Lung microvascular endothelial cell (primary cell): ENCODE measurements at regions not wholly inside any gene's neighbourhood (a gene's known extent, or its start where the extent isn't known, plus 50 kb on each side); places are given as distances from the start of the nearest gene placed in this dataset.
A peak's percentile ranks its signal among the peaks of the same experiment; 100 is the strongest.

Source experiments
- DNase-seq, 2 donors: peaks; one replicate each; pipeline versions ENCODE4 v3.0.0 to v3.0.0-alpha.2; 2010; ENCODE audit warnings: low read depth in 2 of 2

GRCh38 chr17:21517538-21518293, 141.6 kb downstream of the KCNJ12 start:
- no peak for DNase-seq

- no peak for DNase-seq
Measured at GRCh38 chr17:21522755-21523336, 146.7 kb downstream of the KCNJ12 start.

- DNase-seq: no peak
Measured at GRCh38 chr17:21523497-21524210, 147.5 kb downstream of the KCNJ12 start.

GRCh38 chr17:21524211-21524591, 148.0 kb downstream of the KCNJ12 start:
- peak in 1 of 2 donors; percentile 24 for DNase-seq

- no peak for DNase-seq
Measured at GRCh38 chr17:21525464-21526130, 149.4 kb downstream of the KCNJ12 start.

- DNase-seq: no peak
Measured at GRCh38 chr17:21528031-21528695, 152.0 kb downstream of the KCNJ12 start.

GRCh38 chr17:21530311-21530710, 154.2 kb downstream of the KCNJ12 start:
- no peak for DNase-seq

GRCh38 chr17:21530841-21531240, 154.7 kb downstream of the KCNJ12 start:
- DNase-seq: no peak

GRCh38 chr17:21532763-21533385, 156.7 kb downstream of the KCNJ12 start:
- no peak for DNase-seq

GRCh38 chr17:21535686-21536375, 156.5 kb upstream of the KCNJ18 start:
- no peak for DNase-seq

GRCh38 chr17:21537302-21537701, 155.0 kb upstream of the KCNJ18 start:
- DNase-seq: no peak

- no peak for DNase-seq
Measured at GRCh38 chr17:21538615-21539014, 153.7 kb upstream of the KCNJ18 start.

GRCh38 chr17:21539146-21539545, 153.2 kb upstream of the KCNJ18 start:
- DNase-seq: no peak

- no peak for DNase-seq
Measured at GRCh38 chr17:21540502-21540901, 151.8 kb upstream of the KCNJ18 start.

GRCh38 chr17:21542070-21542469, 150.3 kb upstream of the KCNJ18 start:
- DNase-seq: no peak

- DNase-seq: no peak
Measured at GRCh38 chr17:21542991-21543390, 149.3 kb upstream of the KCNJ18 start.

- no peak for DNase-seq
Measured at GRCh38 chr17:21545064-21545463, 147.3 kb upstream of the KCNJ18 start.

GRCh38 chr17:21548236-21548635, 144.1 kb upstream of the KCNJ18 start:
- DNase-seq: peak in 1 of 2 donors; percentile 5

GRCh38 chr17:21549107-21549687, 143.1 kb upstream of the KCNJ18 start:
- DNase-seq: peak in 1 of 2 donors; percentile 62

GRCh38 chr17:21550031-21550430, 142.3 kb upstream of the KCNJ18 start:
- DNase-seq: peak in 1 of 2 donors; percentile 74
